Parathyroid adenoma (tissue), 2 donors: ENCODE measurements at regions not wholly inside any gene's neighbourhood (a gene's known extent, or its start where the extent isn't known, plus 50 kb on each side); places are given as distances from the start of the nearest gene placed in this dataset.

Source experiments
- H2AFZ ChIP-seq: fragments of 300-600 bp; sonication (generic); one replicate; pipeline ENCODE4 v1.7.0; 2017; ENCODE audit warnings: antibody characterized with exemption, mild to moderate bottlenecking
- H3K27ac ChIP-seq: fragments of 300-600 bp; sonication (generic); one replicate; pipeline ENCODE4 v1.7.0; 2017
- H3K27me3 ChIP-seq: fragments of 300-600 bp; sonication (generic); one replicate; pipeline ENCODE4 v1.7.0; 2017; ENCODE audit warnings: low read length; ENCODE audit not compliant: control insufficient read depth, insufficient read depth
- H3K36me3 ChIP-seq: fragments of 300-600 bp; sonication (generic); one replicate; pipeline ENCODE4 v1.7.0; 2017; ENCODE audit warnings: low read length; ENCODE audit not compliant: control insufficient read depth, insufficient read depth
- H3K4me1 ChIP-seq: fragments of 300-600 bp; sonication (generic); one replicate; pipeline ENCODE4 v1.7.0; 2017; ENCODE audit warnings: control low read depth
- H3K4me2 ChIP-seq: fragments of 300-600 bp; sonication (generic); one replicate; pipeline ENCODE4 v1.7.0; 2017; ENCODE audit warnings: low read length
- H3K4me3 ChIP-seq: fragments of 300-600 bp; sonication (generic); one replicate; pipeline ENCODE4 v1.7.0; 2017; ENCODE audit warnings: low read depth, low read length
- H3K79me2 ChIP-seq: fragments of 300-600 bp; sonication (generic); one replicate; pipeline ENCODE4 v1.7.0; 2017; ENCODE audit warnings: control low read depth
- H3K9ac ChIP-seq: fragments of 300-600 bp; sonication (generic); one replicate; pipeline ENCODE4 v1.7.0; 2017; ENCODE audit warnings: mild to moderate bottlenecking
- H3K9me3 ChIP-seq: fragments of 300-600 bp; sonication (generic); one replicate; pipeline ENCODE4 v1.7.0; 2017; ENCODE audit warnings: low read length; ENCODE audit not compliant: control insufficient read depth
- TF ChIP-seq, protein P1 (sequence below): fragments of 300-600 bp; sonication (generic); IDR thresholded peaks from one replicate; pipeline ENCODE4 v1.7.0; 2017; ENCODE audit warnings: antibody characterized with exemption, mild to moderate bottlenecking
- donor health status: primary hyperparathyroidism.

DNA sequence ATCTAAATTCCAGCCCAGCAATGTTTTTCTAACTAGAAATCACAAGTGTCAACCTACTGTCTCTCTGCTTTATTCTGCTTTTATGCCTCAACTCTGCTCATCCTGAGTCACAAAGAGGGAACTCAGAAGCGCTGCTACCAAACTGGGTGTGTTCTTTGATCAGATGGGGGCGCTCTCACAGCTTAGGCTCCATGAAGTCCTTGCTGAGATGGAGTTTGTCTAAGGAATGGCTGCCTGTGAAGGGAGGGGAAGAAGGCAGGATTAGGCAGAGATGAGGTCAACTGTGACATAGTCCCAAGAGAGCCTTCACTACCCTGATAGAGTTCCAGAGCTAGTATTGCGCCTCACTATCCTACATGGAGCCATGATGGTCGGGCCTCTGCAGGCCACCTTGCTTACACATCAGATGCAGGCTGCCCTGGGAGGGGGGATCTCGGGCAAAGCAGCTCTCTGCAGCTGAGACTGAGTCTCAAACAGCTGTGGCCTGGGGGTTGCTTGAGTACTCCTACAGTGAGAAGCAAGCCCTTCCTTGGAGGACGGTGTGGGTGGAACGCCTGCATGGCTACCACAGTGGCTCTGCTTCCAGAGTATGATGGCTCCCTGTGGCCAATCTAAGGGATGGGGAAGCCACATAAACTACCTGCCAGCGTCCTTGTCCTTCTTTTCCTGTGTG is 219.9 kb downstream of the CCNG2 start:
- Histone ChIP-seq H3K4me1 (no peaks in the 10 kb centered on the region), H3K9me3 (no peaks in the 10 kb centered on the region), H3K27ac (no peak overlapping the region), H3K4me2 (no peak overlapping the region), H3K27me3 (no peaks in the 10 kb centered on the region), H3K36me3 (no peaks in the 10 kb centered on the region), H3K4me3 (no peak overlapping the region), H3K9ac (no peak overlapping the region), H3K79me2 (no peaks in the 10 kb centered on the region), H2AFZ (no peak overlapping the region)
- TF ChIP-seq, protein P1, sequence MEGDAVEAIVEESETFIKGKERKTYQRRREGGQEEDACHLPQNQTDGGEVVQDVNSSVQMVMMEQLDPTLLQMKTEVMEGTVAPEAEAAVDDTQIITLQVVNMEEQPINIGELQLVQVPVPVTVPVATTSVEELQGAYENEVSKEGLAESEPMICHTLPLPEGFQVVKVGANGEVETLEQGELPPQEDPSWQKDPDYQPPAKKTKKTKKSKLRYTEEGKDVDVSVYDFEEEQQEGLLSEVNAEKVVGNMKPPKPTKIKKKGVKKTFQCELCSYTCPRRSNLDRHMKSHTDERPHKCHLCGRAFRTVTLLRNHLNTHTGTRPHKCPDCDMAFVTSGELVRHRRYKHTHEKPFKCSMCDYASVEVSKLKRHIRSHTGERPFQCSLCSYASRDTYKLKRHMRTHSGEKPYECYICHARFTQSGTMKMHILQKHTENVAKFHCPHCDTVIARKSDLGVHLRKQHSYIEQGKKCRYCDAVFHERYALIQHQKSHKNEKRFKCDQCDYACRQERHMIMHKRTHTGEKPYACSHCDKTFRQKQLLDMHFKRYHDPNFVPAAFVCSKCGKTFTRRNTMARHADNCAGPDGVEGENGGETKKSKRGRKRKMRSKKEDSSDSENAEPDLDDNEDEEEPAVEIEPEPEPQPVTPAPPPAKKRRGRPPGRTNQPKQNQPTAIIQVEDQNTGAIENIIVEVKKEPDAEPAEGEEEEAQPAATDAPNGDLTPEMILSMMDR = no peak

- no peak overlapping the region for H3K27ac ChIP-seq
- no peak overlapping the region for H3K4me3 ChIP-seq
- H3K79me2 ChIP-seq = no peaks in the 10 kb centered on the region
Measured at GRCh38 chr4:77384094-77384493, 221.5 kb upstream of the CXCL13 start.

DNA sequence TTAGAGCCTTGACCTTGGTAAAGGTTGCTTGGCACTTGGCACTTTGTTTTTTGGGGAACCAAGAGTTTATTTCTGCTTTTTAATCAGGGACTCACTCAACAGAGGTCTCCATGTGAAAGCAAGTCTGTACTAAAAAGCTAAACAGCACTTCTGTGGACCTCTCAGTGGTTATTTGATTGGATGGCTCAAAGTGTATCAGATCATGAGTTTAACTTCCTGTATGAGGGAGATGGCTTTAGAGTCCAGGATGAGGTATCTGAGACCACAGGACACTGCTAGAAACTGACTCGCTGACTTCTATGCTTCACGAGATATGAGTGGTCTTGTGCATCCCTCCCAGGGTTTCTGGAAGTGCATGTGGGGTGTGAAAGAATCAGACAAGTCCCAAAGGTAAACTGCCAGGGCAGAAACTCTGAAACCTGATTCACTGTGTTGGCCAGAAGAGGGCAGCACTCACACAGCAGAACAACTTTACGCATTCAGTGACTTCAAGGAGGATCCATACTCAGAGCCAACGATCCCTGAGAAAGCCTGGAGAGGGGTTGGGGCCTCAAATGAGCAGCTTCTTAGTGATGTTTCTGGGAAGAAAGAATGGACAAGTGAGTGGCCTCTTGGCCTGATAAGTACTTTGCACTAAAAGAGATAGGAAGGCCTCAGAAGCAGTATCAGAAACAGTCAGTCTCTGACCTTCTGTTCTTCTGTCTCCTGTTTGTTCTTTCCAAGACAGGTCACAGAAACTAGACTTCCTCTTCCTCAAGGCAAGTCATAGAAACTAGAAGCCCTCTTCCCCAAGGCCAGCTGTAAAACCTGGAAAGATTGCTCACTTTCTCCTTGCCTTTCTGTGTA is 220.3 kb upstream of the CXCL13 start:
- no peak overlapping the region for H3K9ac ChIP-seq
- no peaks in the 10 kb centered on the region for H3K4me1 ChIP-seq
- H3K27me3 ChIP-seq = no peaks in the 10 kb centered on the region
- TF ChIP-seq, protein P1 = peak; percentile 49
- H3K27ac ChIP-seq = no peak overlapping the region
- no peaks in the 10 kb centered on the region for H3K79me2 ChIP-seq
- H2AFZ ChIP-seq = no peak overlapping the region
- H3K9me3 ChIP-seq = no peaks in the 10 kb centered on the region
- H3K36me3 ChIP-seq = no peaks in the 10 kb centered on the region
- no peak overlapping the region for H3K4me2 ChIP-seq
- no peak overlapping the region for H3K4me3 ChIP-seq

More at GRCh38 chr4:77384094-77384493, 221.5 kb upstream of the CXCL13 start:
- TF ChIP-seq, protein P1 = no peak
- Histone ChIP-seq H3K27me3 (no peaks in the 10 kb centered on the region), H3K4me2 (no peak overlapping the region), H3K9ac (no peak overlapping the region), H3K36me3 (no peaks in the 10 kb centered on the region), H2AFZ (no peak overlapping the region), H3K4me1 (no peaks in the 10 kb centered on the region), H3K9me3 (no peaks in the 10 kb centered on the region)

DNA sequence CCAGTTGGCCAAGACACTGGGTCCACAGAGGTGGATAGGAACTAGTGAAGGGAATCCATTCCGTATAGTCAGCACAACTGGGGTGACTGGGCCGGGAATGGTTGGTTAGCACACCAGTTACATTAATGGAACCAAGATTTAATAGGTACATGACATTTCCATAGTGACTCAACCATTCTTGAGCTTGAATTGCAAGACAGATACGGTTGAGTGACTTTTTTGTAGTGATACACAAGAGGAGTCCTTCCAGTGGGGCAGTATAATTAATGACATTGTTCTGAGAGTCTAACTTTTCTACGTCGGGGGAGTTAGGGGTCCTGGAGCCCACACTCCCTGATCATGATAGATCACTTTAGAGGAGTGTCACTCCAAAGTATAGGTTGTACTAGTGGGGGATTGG is 211.6 kb upstream of the CXCL13 start:
- H3K79me2 ChIP-seq = no peaks in the 10 kb centered on the region
- H3K9ac ChIP-seq = no peak overlapping the region
- TF ChIP-seq, protein P1 = no peak
- H3K27ac ChIP-seq = no peak overlapping the region
- no peak overlapping the region for H3K4me3 ChIP-seq
- no peaks in the 10 kb centered on the region for H3K36me3 ChIP-seq
- H3K9me3 ChIP-seq = no peaks in the 10 kb centered on the region
- no peaks in the 10 kb centered on the region for H3K27me3 ChIP-seq
- H2AFZ ChIP-seq = no peak overlapping the region
- no peak overlapping the region for H3K4me2 ChIP-seq
- no peaks in the 10 kb centered on the region for H3K4me1 ChIP-seq
